ENCODE measurements at regions not wholly inside any gene's neighbourhood (a gene's known extent, or its start where the extent isn't known, plus 50 kb on each side); places are given as distances from the start of the nearest gene placed in this dataset.
"Not testable (repeated sequence)": the region's sequence is repeated elsewhere in the genome, so short reads cannot be mapped to it uniquely, and the experiment has no call there.

GRCh38 chr1:120248726-120249427 lies 72.6 kb upstream of the SEC22B start:
- in situ Hi-C loops (cut with HindIII; ENCODE audit: low pct_unique_long_range_greater_than_20kb, low sequenced_read_pairs); DNase-seq (ENCODE audit: low read depth): not testable (repeated sequence)

- DNase-seq (ENCODE audit: low read depth); in situ Hi-C loops (cut with HindIII; ENCODE audit: low pct_unique_long_range_greater_than_20kb, low sequenced_read_pairs): not testable (repeated sequence)
These were observed 71.9 kb upstream of the SEC22B start for GRCh38 chr1:120248203-120248602.

- DNase-seq (ENCODE audit: low read depth); in situ Hi-C loops (cut with HindIII; ENCODE audit: low pct_unique_long_range_greater_than_20kb, low sequenced_read_pairs): not testable (repeated sequence)
These were observed 67.5 kb upstream of the SEC22B start for GRCh38 chr1:120243867-120244266.

GRCh38 chr1:120242582-120242981 lies 66.3 kb upstream of the SEC22B start:
- in situ Hi-C loops (cut with HindIII; ENCODE audit: low pct_unique_long_range_greater_than_20kb, low sequenced_read_pairs); DNase-seq (ENCODE audit: low read depth): not testable (repeated sequence)

- DNase-seq (ENCODE audit: low read depth); in situ Hi-C loops (cut with HindIII; ENCODE audit: low pct_unique_long_range_greater_than_20kb, low sequenced_read_pairs): not testable (repeated sequence)
These were observed 65.5 kb upstream of the SEC22B start for GRCh38 chr1:120241868-120242267.

GRCh38 chr1:120240181-120240580 lies 63.9 kb upstream of the SEC22B start:
- DNase-seq (ENCODE audit: low read depth); in situ Hi-C loops (cut with HindIII; ENCODE audit: low pct_unique_long_range_greater_than_20kb, low sequenced_read_pairs): not testable (repeated sequence)

GRCh38 chr1:120239351-120239750 lies 63.0 kb upstream of the SEC22B start:
- in situ Hi-C loops (cut with HindIII; ENCODE audit: low pct_unique_long_range_greater_than_20kb, low sequenced_read_pairs); DNase-seq (ENCODE audit: low read depth): not testable (repeated sequence)

- DNase-seq (ENCODE audit: low read depth); in situ Hi-C loops (cut with HindIII; ENCODE audit: low pct_unique_long_range_greater_than_20kb, low sequenced_read_pairs): not testable (repeated sequence)
These were observed 62.5 kb upstream of the SEC22B start for GRCh38 chr1:120238867-120239266.

GRCh38 chr1:120233661-120234018 lies 57.3 kb upstream of the SEC22B start:
- DNase-seq (ENCODE audit: low read depth); in situ Hi-C loops (cut with HindIII; ENCODE audit: low pct_unique_long_range_greater_than_20kb, low sequenced_read_pairs): not testable (repeated sequence)

- DNase-seq (ENCODE audit: low read depth); in situ Hi-C loops (cut with HindIII; ENCODE audit: low pct_unique_long_range_greater_than_20kb, low sequenced_read_pairs): not testable (repeated sequence)
These were observed 56.7 kb upstream of the SEC22B start for GRCh38 chr1:120232834-120233660.

GRCh38 chr1:120229835-120230234 lies 53.5 kb upstream of the SEC22B start:
- DNase-seq (ENCODE audit: low read depth); in situ Hi-C loops (cut with HindIII; ENCODE audit: low pct_unique_long_range_greater_than_20kb, low sequenced_read_pairs): not testable (repeated sequence)

Measured in Caki2 (cell line).